ENCODE measurements at regions not wholly inside any gene's neighbourhood (a gene's known extent, or its start where the extent isn't known, plus 50 kb on each side); places are given as distances from the start of the nearest gene placed in this dataset.

GRCh38 chr2:29995241-29995640 lies 73.9 kb upstream of the ALK start:
- TF ChIP-seq POLR2A (IDR thresholded peaks at IDR 0.05), result no peak
- no peak for TF ChIP-seq CTCF (IDR thresholded peaks at IDR 0.05)
